ENCODE measurements at regions not wholly inside any gene's neighbourhood (a gene's known extent, or its start where the extent isn't known, plus 50 kb on each side); places are given as distances from the start of the nearest gene placed in this dataset.

DNA sequence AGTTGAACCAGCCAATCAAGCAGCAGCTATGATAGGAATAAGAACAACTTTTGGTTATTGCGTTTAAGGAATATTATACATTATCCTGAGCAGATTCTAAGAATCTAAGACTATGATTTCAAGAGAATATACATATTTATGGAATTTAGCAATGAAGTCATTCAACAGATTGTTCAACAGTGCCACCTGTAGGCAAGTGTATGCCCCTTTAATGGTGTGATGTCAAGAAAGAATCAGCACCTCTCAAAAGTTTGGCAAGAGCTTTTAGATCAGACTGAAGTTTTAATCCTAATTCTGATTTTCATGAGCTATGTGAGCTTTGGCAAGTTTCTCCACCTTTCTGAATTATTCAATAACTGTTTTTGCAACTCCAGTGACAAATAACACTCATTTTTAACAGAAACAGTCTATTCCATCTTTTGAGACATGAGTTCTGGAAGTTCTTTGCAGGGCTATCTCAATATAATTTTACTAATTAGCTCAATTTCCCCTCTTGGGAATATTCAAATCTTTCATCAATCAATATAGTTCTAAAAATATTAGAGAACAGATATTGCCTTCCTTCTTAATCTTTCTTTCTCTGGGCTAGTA, 474.3 kb upstream of the TOM1L1 start:
- no peaks in the 10 kb centered on the region for H3K36me3 Mint-ChIP-seq (ENCODE audit: low read depth, unreplicated experiment)
- no peak for DNase-seq (ENCODE audit: low spot score)
- H3K27ac Mint-ChIP-seq (ENCODE audit: unreplicated experiment), result no peak overlapping the region
- TF ChIP-seq, protein P1, sequence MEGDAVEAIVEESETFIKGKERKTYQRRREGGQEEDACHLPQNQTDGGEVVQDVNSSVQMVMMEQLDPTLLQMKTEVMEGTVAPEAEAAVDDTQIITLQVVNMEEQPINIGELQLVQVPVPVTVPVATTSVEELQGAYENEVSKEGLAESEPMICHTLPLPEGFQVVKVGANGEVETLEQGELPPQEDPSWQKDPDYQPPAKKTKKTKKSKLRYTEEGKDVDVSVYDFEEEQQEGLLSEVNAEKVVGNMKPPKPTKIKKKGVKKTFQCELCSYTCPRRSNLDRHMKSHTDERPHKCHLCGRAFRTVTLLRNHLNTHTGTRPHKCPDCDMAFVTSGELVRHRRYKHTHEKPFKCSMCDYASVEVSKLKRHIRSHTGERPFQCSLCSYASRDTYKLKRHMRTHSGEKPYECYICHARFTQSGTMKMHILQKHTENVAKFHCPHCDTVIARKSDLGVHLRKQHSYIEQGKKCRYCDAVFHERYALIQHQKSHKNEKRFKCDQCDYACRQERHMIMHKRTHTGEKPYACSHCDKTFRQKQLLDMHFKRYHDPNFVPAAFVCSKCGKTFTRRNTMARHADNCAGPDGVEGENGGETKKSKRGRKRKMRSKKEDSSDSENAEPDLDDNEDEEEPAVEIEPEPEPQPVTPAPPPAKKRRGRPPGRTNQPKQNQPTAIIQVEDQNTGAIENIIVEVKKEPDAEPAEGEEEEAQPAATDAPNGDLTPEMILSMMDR (IDR thresholded peaks at IDR 0.05; ENCODE audit: unreplicated experiment), result peak; percentile 18
- peaks cover 2% of the 10 kb centered on the region for H3K27me3 Mint-ChIP-seq (ENCODE audit: unreplicated experiment)
- no peaks in the 10 kb centered on the region for H3K4me1 Mint-ChIP-seq (ENCODE audit: unreplicated experiment)
- H3K4me3 Mint-ChIP-seq (ENCODE audit: unreplicated experiment), result no peak overlapping the region
- H3K9me3 Mint-ChIP-seq (ENCODE audit: unreplicated experiment), result no peaks in the 10 kb centered on the region

DNA sequence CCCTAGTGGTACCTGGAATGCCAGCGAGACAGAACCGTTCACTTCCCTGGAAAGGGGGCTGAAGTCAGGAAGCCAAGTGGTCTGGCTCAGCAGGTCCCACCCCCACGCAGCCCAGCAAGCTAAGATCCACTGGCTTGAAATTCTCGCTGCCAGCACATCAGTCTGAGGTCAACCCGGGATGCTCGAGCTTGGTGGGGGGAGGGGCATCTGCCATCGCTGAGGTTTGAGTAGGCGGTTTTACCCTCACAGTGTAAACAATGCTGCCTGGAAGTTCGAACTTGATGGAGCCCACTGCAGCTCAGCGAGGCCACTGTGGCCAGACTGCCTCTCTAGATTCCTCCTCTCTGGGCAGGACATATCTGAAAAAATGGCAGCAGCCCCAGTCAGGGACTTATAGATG, 464.7 kb upstream of the TOM1L1 start:
- Mint-ChIP-seq H3K9me3 (ENCODE audit: unreplicated experiment) (no peaks in the 10 kb centered on the region), H3K27me3 (ENCODE audit: unreplicated experiment) (no peaks in the 10 kb centered on the region), H3K27ac (ENCODE audit: unreplicated experiment) (no peak overlapping the region), H3K4me1 (ENCODE audit: unreplicated experiment) (no peaks in the 10 kb centered on the region), H3K4me3 (ENCODE audit: unreplicated experiment) (no peak overlapping the region), H3K36me3 (ENCODE audit: low read depth, unreplicated experiment) (peaks cover 4% of the 10 kb centered on the region)
- DNase-seq (ENCODE audit: low spot score), result no peak
- TF ChIP-seq, protein P1 (IDR thresholded peaks at IDR 0.05; ENCODE audit: unreplicated experiment), result no peak

DNA sequence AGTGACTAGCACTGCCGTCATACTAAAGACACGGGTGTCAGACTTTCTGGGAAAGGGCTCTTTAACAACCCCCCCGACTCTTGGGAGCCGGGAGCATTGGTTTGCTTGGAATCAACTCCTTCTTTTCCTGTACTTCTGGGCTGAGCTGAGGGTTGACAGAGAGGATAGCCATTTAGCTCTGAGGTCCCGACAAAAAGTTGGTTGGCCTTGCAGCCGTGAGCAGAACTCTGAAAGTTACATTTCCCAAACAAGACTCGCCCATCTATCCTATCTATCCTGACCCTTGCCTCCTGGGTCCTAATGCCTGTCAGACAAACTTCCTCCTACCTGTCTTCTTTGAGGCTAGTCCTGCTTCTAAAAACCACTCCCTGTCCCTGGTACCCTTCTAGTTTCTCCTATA, 460.8 kb upstream of the TOM1L1 start:
- no peaks in the 10 kb centered on the region for H3K27me3 Mint-ChIP-seq (ENCODE audit: unreplicated experiment)
- TF ChIP-seq, protein P1 (IDR thresholded peaks at IDR 0.05; ENCODE audit: unreplicated experiment), result no peak
- H3K27ac Mint-ChIP-seq (ENCODE audit: unreplicated experiment), result no peak overlapping the region
- no peaks in the 10 kb centered on the region for H3K4me1 Mint-ChIP-seq (ENCODE audit: unreplicated experiment)
- no peak for DNase-seq (ENCODE audit: low spot score)
- no peak overlapping the region for H3K4me3 Mint-ChIP-seq (ENCODE audit: unreplicated experiment)
- no peaks in the 10 kb centered on the region for H3K9me3 Mint-ChIP-seq (ENCODE audit: unreplicated experiment)
- H3K36me3 Mint-ChIP-seq (ENCODE audit: low read depth, unreplicated experiment), result peaks cover 4% of the 10 kb centered on the region

DNA sequence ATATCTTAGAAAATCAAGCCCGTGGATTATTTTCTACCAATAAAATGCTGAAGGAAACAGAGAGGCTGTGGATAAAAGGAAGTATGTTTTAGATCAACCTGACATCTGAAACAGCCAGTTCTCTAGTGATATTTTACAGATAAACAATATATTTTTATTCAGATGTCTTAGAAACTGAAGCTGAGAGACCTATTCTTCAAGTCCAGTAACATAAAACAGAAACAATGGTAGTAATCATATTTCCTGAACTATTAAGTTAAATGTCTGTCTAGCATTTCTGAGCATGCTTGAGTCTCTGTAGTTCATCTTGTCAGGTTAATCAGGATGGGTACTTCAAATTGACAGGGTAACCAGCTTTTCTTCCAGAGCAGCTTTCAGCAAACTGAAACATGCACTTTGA, 449.6 kb upstream of the TOM1L1 start:
- Mint-ChIP-seq H3K27me3 (ENCODE audit: unreplicated experiment) (no peaks in the 10 kb centered on the region), H3K36me3 (ENCODE audit: low read depth, unreplicated experiment) (peaks cover 4% of the 10 kb centered on the region)

DNA sequence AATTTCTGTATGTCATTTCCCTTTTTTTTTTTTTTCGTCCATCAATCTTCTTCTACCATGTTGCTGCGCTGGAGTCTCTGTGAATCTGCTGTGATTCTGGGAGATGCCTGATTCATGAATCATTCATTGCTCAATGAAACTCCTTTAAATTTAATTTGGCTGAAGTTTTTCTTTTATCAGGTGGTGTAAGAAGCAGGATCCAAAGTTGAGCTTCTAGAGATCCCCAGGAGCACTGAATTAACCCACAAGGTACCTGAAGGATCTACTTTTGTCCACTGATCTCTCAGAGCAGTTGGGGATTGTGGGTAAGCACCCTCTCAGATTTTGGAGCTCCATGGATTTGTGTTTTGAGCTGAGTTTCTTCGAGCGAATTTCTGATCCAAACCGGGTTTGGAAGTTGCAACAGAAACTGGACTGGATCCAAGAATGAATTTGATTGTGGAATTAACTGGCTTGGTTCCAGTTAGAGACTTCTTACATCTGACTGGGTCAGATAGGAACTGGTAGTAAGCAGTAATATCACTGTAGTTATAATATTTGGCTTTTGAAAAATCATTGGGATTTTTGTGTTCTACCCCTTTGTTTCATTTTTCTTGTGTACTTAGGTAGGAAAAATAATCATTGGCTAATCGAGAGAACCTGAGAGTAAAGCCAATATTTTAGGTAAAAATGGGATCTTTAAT, 447.8 kb upstream of the TOM1L1 start:
- TF ChIP-seq, protein P1 (IDR thresholded peaks at IDR 0.05; ENCODE audit: unreplicated experiment), result no peak
- Mint-ChIP-seq H3K27ac (ENCODE audit: unreplicated experiment) (no peak overlapping the region), H3K36me3 (ENCODE audit: low read depth, unreplicated experiment) (peaks cover 4% of the 10 kb centered on the region), H3K4me3 (ENCODE audit: unreplicated experiment) (no peak overlapping the region), H3K9me3 (ENCODE audit: unreplicated experiment) (peaks cover 13% of the 10 kb centered on the region), H3K27me3 (ENCODE audit: unreplicated experiment) (no peaks in the 10 kb centered on the region), H3K4me1 (ENCODE audit: unreplicated experiment) (no peaks in the 10 kb centered on the region)
- DNase-seq (ENCODE audit: low spot score), result no peak

More for the DNA sequence above, 449.6 kb upstream of the TOM1L1 start:
- TF ChIP-seq, protein P1 (IDR thresholded peaks at IDR 0.05; ENCODE audit: unreplicated experiment), result no peak
- Mint-ChIP-seq H3K27ac (ENCODE audit: unreplicated experiment) (no peak overlapping the region), H3K9me3 (ENCODE audit: unreplicated experiment) (peaks cover 9% of the 10 kb centered on the region), H3K4me1 (ENCODE audit: unreplicated experiment) (no peaks in the 10 kb centered on the region), H3K4me3 (ENCODE audit: unreplicated experiment) (no peak overlapping the region)
- DNase-seq (ENCODE audit: low spot score), result no peak

Measured in endothelial cell (in vitro differentiated cells).